OCI-LY7 (cell line): ENCODE measurements at regions not wholly inside any gene's neighbourhood (a gene's known extent, or its start where the extent isn't known, plus 50 kb on each side); places are given as distances from the start of the nearest gene placed in this dataset.

Experiments
- BruUV-seq: library from RNA; stranded (reverse); fragments of 400-500 nt; replicated peaks from 2 replicates; lab custom pipeline; 2021; lab: Mats Ljungman, UMichigan
- CTCF ChIA-PET: fragments of 300-600 bp; sonication (Branson Sonifier 250); formaldehyde crosslinking; loops from one replicate; lab custom pipeline; 2022; ENCODE audit warnings: antibody characterized with exemption; ENCODE audit not compliant: unreplicated experiment; lab: Charles Lee
- POLR2A ChIA-PET: fragments of 300-600 bp; sonication (Branson Sonifier 250); formaldehyde crosslinking; loops from one replicate; lab custom pipeline; 2022; ENCODE audit warnings: antibody characterized with exemption; lab: Charles Lee
- DNase-seq: peaks from one replicate; pipeline ENCODE4 v3.0.0-alpha.2; 2015; ENCODE audit warnings: low spot score
- H2AFZ ChIP-seq: fragments of 200-600 bp; sonication (generic), shearing (Covaris generic); 2 replicates; pipeline ENCODE4 v1.6.1; 2014; ENCODE audit warnings: mild to moderate bottlenecking, antibody characterized with exemption, low read length, moderate library complexity
- H3K27ac ChIP-seq: fragments of 200-600 bp; sonication (generic); 2 replicates; pipeline ENCODE4 v1.5.1; 2014; ENCODE audit warnings: mixed run types, low read depth, mild to moderate bottlenecking, moderate library complexity, low read length, inconsistent platforms; ENCODE audit not compliant: poor library complexity, severe bottlenecking
- H3K36me3 ChIP-seq: fragments of 200-600 bp; sonication (generic); 2 replicates; pipeline ENCODE4 v1.6.1; 2014; ENCODE audit warnings: mild to moderate bottlenecking, antibody characterized with exemption, low read length, moderate library complexity, mixed read lengths; ENCODE audit not compliant: insufficient read depth
- H3K4me1 ChIP-seq: fragments of 200-600 bp; sonication (generic); 2 replicates; pipeline ENCODE4 v1.5.1; 2014; ENCODE audit warnings: mild to moderate bottlenecking, low read length; ENCODE audit not compliant: insufficient read depth, poor library complexity, severe bottlenecking
- H3K4me2 ChIP-seq: fragments of 200-600 bp; sonication (generic); 2 replicates; pipeline ENCODE4 v1.6.1; 2014; ENCODE audit warnings: mild to moderate bottlenecking, low read length
- H3K4me3 ChIP-seq: fragments of 200-600 bp; sonication (generic); 2 replicates; pipeline ENCODE4 v1.5.1; 2014; ENCODE audit warnings: mild to moderate bottlenecking, low read depth, low read length; ENCODE audit not compliant: poor library complexity, severe bottlenecking
- H3K79me2 ChIP-seq: fragments of 200-600 bp; sonication (generic); 2 replicates; pipeline ENCODE4 v1.6.1; 2016; ENCODE audit warnings: low read depth, mild to moderate bottlenecking, low read length, moderate library complexity, mixed read lengths; ENCODE audit not compliant: insufficient read depth
- H3K9me2 ChIP-seq: fragments of 200-600 bp; sonication (generic); 2 replicates; pipeline ENCODE4 v1.6.1; 2016; ENCODE audit warnings: mild to moderate bottlenecking, low read length, mixed read lengths; ENCODE audit not compliant: insufficient read depth
- H3K9me3 ChIP-seq: fragments of 200-600 bp; sonication (generic); 2 replicates; pipeline ENCODE4 v1.6.1; 2014; ENCODE audit warnings: mild to moderate bottlenecking, mixed run types, low read length, mixed read lengths
- H4K20me1 ChIP-seq: fragments of 200-600 bp; sonication (generic); 2 replicates; pipeline ENCODE4 v1.6.1; 2014; ENCODE audit warnings: mild to moderate bottlenecking, antibody characterized with exemption, low read length, moderate library complexity, mixed read lengths; ENCODE audit not compliant: insufficient read depth
- EZH2phosphoT487 ChIP-seq: fragments of 200-600 bp; sonication (generic); IDR thresholded peaks from 2 replicates; pipeline ENCODE4 v1.6.1; 2018; ENCODE audit warnings: low read depth, borderline replicate concordance, mild to moderate bottlenecking, mixed run types, antibody characterized with exemption, low read length, moderate library complexity, mixed read lengths
- intact Hi-C: fragments of 100-400 bp; cut with micrococcal nuclease; formaldehyde crosslinking; loops from one replicate; pipeline ENCODE4 v1.10.0; 2022; ENCODE audit not compliant: unreplicated experiment
- TF ChIP-seq, protein P1 (sequence below): fragments of 200-600 bp; sonication (generic); conservative IDR thresholded peaks from 2 replicates; pipeline ENCODE4 v1.5.1; 2014; ENCODE audit warnings: mild to moderate bottlenecking, antibody characterized with exemption, low read length, moderate library complexity, mixed read lengths

DNA sequence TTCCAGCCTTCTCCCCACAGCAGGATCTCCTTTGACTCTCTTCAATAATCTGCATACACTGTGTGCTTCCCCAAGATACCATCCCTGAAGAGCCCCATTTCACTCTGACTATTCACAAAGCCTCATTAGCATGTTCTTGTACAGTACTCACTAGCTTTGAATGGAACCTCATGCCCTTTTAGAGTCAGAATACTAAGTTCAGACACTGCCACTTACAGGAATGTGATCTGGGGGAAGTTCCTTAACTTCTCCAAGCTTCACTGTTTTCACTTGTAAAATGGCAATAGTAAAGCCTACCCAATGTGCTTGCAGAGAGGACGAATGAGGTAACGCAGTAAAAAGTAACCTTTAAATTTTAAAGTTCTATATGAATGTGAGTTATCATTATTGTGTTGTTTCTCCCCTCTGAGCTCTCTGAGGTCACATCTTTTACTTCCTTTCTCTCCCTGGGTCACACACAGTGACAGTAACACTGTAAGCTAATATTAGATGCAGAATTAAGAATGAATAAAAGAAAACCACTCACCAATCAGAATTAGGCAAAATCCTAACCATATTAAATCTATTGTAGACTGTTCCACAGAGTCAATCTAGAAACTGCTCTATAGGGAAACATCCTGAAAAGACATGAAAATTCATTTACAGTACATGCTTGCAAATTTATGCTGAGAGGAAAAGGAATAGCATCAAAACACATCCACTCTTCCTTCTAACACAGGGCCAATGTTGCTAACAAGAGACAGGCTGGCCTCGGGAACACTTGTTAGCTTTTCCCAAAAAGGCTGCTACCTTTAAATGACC is 64.2 kb upstream of the IL6 start:
- no peak overlapping the region for H3K27ac ChIP-seq
- TF ChIP-seq EZH2phosphoT487, result no peak
- TF ChIP-seq, protein P1, sequence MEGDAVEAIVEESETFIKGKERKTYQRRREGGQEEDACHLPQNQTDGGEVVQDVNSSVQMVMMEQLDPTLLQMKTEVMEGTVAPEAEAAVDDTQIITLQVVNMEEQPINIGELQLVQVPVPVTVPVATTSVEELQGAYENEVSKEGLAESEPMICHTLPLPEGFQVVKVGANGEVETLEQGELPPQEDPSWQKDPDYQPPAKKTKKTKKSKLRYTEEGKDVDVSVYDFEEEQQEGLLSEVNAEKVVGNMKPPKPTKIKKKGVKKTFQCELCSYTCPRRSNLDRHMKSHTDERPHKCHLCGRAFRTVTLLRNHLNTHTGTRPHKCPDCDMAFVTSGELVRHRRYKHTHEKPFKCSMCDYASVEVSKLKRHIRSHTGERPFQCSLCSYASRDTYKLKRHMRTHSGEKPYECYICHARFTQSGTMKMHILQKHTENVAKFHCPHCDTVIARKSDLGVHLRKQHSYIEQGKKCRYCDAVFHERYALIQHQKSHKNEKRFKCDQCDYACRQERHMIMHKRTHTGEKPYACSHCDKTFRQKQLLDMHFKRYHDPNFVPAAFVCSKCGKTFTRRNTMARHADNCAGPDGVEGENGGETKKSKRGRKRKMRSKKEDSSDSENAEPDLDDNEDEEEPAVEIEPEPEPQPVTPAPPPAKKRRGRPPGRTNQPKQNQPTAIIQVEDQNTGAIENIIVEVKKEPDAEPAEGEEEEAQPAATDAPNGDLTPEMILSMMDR, result no peak

DNA sequence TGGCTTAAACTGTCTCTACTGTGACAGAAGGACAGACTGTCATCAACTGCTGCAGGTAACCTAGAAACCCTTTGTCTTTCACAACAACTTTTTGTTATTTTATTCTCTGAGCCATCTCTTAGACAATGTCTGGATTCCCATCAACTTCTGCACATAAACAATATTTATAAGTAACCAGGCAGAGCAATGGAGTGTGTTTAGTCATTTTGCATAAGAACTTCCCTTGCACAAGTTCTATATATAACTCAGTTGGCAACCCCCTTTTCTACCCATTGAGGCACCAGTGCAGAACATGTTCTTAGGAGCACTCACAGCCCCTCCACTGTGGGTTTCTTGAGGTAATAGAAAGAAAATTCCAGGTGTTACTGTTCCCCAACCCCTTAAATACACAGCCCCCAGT is 65.0 kb upstream of the IL6 start:
- Histone ChIP-seq H3K4me2 (no peak overlapping the region), H3K27ac (no peak overlapping the region), H3K4me3 (no peak overlapping the region), H4K20me1 (no peaks in the 10 kb centered on the region), H3K79me2 (no peaks in the 10 kb centered on the region), H2AFZ (no peak overlapping the region), H3K36me3 (no peaks in the 10 kb centered on the region), H3K9me2 (no peaks in the 10 kb centered on the region), H3K4me1 (no peaks in the 10 kb centered on the region), H3K9me3 (no peaks in the 10 kb centered on the region)
- BruUV-seq, result no TSS peak
- intact Hi-C loops, result loop anchor here (5.0 kb wide), 1 partner anchor 100 kb away; no protein-coding TSS in a partner anchor
- TF ChIP-seq, protein P1, result no peak
- TF ChIP-seq EZH2phosphoT487, result no peak
- no peak for DNase-seq
- CTCF ChIA-PET, result no interaction called here
- POLR2A ChIA-PET, result no interaction called here

More for the DNA sequence above, 64.2 kb upstream of the IL6 start:
- Histone ChIP-seq H3K4me3 (no peak overlapping the region), H3K9me2 (no peaks in the 10 kb centered on the region), H3K36me3 (no peaks in the 10 kb centered on the region), H3K4me1 (no peaks in the 10 kb centered on the region), H2AFZ (no peak overlapping the region), H4K20me1 (no peaks in the 10 kb centered on the region), H3K79me2 (no peaks in the 10 kb centered on the region), H3K4me2 (no peak overlapping the region), H3K9me3 (no peaks in the 10 kb centered on the region)
- intact Hi-C loops, result loop anchor here (5.0 kb wide), 1 partner anchor 100 kb away; no protein-coding TSS in a partner anchor
- CTCF ChIA-PET, result interaction anchor here (1.6 kb wide), 1 partner anchor 10 kb away, joined by 3 read pairs; no protein-coding TSS in a partner anchor
- POLR2A ChIA-PET, result interaction anchor here (0.6 to 1.5 kb wide), 3 partner anchors 13 to 986 kb away, joined by 3 to 4 read pairs (median 3); no protein-coding TSS in a partner anchor
- BruUV-seq, result no TSS peak
- no peak for DNase-seq
